Esophagus (tissue), 2 donors: ENCODE measurements at regions not wholly inside any gene's neighbourhood (a gene's known extent, or its start where the extent isn't known, plus 50 kb on each side); places are given as distances from the start of the nearest gene placed in this dataset.

Experiments
- H3K27ac ChIP-seq, 2 donors: one replicate each; pipeline ENCODE4 v1.5.1; 2013; ENCODE audit warnings: low read depth in 2 of 2, mild to moderate bottlenecking in 2 of 2, inconsistent platforms in 1 of 2, low read length in 1 of 2, moderate library complexity in 1 of 2
- H3K27me3 ChIP-seq, 2 donors: one replicate each; pipeline ENCODE4 v1.6.1; 2013; ENCODE audit warnings: low read length in 2 of 2, control low read depth in 1 of 2, mild to moderate bottlenecking in 1 of 2; ENCODE audit not compliant: insufficient read depth in 2 of 2, control insufficient read depth in 1 of 2
- H3K36me3 ChIP-seq, 2 donors: one replicate each; pipeline ENCODE4 v1.6.1; 2013; ENCODE audit warnings: low read length in 1 of 2; ENCODE audit not compliant: control insufficient read depth in 2 of 2, insufficient read depth in 2 of 2
- H3K4me1 ChIP-seq, 2 donors: one replicate each; pipeline ENCODE4 v1.6.1; 2013; ENCODE audit warnings: low read length in 1 of 2; ENCODE audit not compliant: control insufficient read depth in 2 of 2, insufficient read depth in 2 of 2
- H3K4me3 ChIP-seq, 2 donors: one replicate each; pipeline ENCODE4 v1.5.1; 2013; ENCODE audit warnings: low read length in 2 of 2, mild to moderate bottlenecking in 2 of 2, low read depth in 1 of 2, moderate library complexity in 1 of 2
- H3K9me3 ChIP-seq, 2 donors: one replicate each; pipeline ENCODE4 v1.6.1; 2013; ENCODE audit warnings: mild to moderate bottlenecking in 2 of 2, low read depth in 1 of 2, low read length in 1 of 2, moderate library complexity in 1 of 2; ENCODE audit not compliant: control insufficient read depth in 2 of 2, insufficient read depth in 1 of 2
- WGBS, 2 donors: extraction: QIAGEN DNeasy Blood & Tissue Kit; methylation state at CpG; one replicate each; pipeline ENCODE4 v1.1.7; 2013; 5-methylcytosine and 5-hydroxymethylcytosine counted together
- donor health status: healthy with polysubstance abuse.
- donor health status: Bipolar disorder and iron deficiency.

DNA sequence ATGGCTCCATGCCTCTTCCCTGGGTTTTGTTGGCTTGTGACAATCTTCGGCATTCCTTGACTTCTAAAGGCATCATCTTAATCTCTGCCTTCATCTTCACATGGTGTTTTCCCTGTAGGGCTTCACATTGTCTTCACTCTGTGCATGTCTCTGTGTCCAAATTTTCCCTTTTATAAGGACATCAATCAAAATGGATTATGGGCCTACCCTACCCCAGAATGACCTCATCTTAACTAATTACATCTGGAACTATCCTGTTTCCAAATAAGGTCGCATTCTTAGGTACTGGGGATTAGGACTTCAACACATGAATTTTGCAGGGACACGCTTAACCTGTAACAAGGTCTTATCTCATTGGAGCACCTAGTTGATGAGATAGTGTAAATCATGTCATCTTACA is 290.3 kb upstream of the KLF12 start:
- no peaks in the 10 kb centered on the region for H3K4me1 ChIP-seq
- H3K4me3 ChIP-seq = no peak overlapping the region
- no peaks in the 10 kb centered on the region for H3K36me3 ChIP-seq
- H3K27me3 ChIP-seq = no peaks in the 10 kb centered on the region
- H3K9me3 ChIP-seq = no peaks in the 10 kb centered on the region
- no peak overlapping the region for H3K27ac ChIP-seq
- WGBS, 2 donors = 77 to 83% methylated on average over 3 of the region's 3 CpGs

DNA sequence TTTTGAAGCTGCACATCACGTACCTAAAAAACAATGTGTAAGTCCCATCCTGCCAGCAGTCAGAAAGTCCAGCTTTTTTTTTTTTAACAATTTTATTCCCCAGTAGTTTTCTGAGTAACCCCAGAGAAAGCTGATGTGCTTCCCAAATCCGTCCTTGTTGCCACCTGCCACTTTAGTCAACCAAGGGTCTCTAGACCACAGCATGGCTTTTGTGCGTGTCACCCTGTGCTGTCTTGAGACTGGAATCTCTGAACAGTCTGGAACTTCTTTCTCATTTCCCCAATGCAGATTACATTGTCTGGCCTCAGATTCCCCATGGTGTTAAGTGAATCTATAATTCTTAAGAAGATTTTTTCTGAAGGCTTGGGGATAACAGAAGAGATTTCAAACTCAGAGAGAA is 289.2 kb upstream of the KLF12 start:
- Histone ChIP-seq H3K27ac (no peak overlapping the region), H3K27me3 (no peaks in the 10 kb centered on the region), H3K9me3 (no peaks in the 10 kb centered on the region), H3K36me3 (no peaks in the 10 kb centered on the region), H3K4me1 (no peaks in the 10 kb centered on the region), H3K4me3 (no peak overlapping the region)
- WGBS, 2 donors = 81 to 85% methylated on average over 3 of the region's 3 CpGs

DNA sequence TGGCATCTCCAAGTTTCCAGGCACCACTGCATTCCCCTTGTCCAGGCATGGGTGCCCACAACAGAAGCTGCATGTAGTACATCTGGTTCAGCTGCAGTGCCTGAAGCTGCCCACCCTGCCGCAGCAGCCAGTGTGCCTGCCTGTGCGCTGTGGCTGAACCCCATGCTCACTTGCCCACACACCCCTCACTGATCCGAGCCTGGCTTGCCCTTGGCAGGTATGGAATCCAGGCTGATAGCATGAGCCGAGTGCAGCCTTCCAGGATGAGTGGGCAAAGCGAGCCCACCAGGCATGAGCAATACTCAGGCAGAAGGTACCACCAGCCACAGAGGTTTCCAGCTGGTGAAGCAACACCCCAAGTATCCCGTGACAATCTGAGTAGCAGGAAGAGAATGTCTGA is 280.3 kb upstream of the KLF12 start:
- Histone ChIP-seq H3K27ac (no peak overlapping the region), H3K9me3 (peaks cover under 1 to 12% of the 10 kb centered on the region in 2 donors), H3K4me1 (peaks cover 0 to 2% of the 10 kb centered on the region in 2 donors), H3K36me3 (no peaks in the 10 kb centered on the region), H3K27me3 (no peaks in the 10 kb centered on the region), H3K4me3 (no peak overlapping the region)
- WGBS, 2 donors = 77 to 84% methylated on average over 6 of the region's 6 CpGs

DNA sequence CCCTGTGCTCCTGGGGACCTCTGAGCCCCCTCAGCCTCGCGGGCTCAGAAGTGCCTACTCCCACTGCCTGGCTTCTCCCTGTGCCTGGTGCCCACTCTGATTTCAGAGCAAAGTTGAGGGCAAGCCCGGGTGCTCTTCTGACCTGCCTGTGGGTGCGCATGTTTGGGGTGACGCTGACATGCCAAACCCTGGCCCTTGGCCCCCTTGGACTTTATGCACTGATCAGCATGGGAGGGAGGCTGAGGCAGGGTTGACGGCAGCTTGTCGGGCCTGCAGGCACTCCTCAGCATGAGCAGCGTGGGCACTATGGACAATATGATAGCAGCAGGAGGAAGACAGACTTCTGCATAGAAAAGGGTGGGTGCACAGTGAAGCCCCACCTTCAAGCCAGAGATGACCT is 279.3 kb upstream of the KLF12 start:
- 95 to 96% methylated on average over 8 of the region's 8 CpGs for WGBS, 2 donors
- peaks cover 2 to 12% of the 10 kb centered on the region in 2 donors for H3K9me3 ChIP-seq
- peaks cover 0 to 2% of the 10 kb centered on the region in 2 donors for H3K4me1 ChIP-seq
- H3K4me3 ChIP-seq = no peak overlapping the region
- H3K27ac ChIP-seq = no peak overlapping the region
- no peaks in the 10 kb centered on the region for H3K36me3 ChIP-seq
- H3K27me3 ChIP-seq = no peaks in the 10 kb centered on the region

DNA sequence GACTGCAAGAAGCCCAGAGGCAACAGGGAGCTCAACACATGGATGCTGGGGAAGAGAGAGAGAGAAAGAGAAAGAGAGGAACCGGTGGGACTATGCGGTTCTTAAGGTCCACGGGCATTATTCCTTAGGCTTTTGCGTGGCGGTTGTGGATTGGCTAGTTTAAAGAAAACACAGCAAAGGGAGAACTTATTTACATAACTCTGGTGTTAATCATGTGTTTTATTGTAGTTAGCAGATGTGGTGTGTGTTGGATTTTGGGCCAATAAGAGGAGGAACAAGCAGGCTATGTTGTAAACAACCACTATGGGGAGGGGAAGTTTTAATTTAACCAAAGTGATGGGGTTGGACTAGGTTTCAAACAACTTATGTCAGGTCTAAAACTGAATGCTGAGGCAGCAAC is 275.3 kb upstream of the KLF12 start:
- 79 to 85% methylated on average over 5 of the region's 5 CpGs for WGBS, 2 donors
- Histone ChIP-seq H3K4me1 (no peaks in the 10 kb centered on the region), H3K36me3 (no peaks in the 10 kb centered on the region)

DNA sequence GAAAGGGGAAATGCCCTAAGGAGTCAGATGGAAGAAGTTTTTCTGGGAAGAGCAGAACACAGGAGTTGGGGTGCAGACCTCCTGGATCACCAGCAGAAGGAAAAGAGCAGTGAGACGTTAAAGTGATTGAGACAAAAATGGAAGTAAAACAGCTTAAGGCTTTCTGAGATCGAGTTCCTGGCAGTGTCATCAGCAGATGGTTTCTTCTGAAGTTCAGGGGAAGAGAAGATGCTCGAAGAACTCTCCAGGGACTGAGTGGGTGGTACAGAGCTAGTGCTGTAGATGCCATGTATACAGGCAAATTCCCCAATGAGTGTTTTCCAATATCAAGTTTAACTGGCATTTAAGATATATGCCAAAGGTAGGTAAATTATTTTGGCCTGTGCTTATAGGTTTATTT is 272.2 kb upstream of the KLF12 start:
- H3K4me1 ChIP-seq = no peaks in the 10 kb centered on the region
- H3K27ac ChIP-seq = no peak overlapping the region
- H3K36me3 ChIP-seq = no peaks in the 10 kb centered on the region
- H3K9me3 ChIP-seq = peaks cover 0 to 5% of the 10 kb centered on the region in 2 donors
- H3K27me3 ChIP-seq = no peaks in the 10 kb centered on the region
- no peak overlapping the region for H3K4me3 ChIP-seq
- WGBS, 2 donors = 67 to 69% methylated on average over 3 of the region's 3 CpGs

More for the DNA sequence above, 275.3 kb upstream of the KLF12 start:
- Histone ChIP-seq H3K27me3 (no peaks in the 10 kb centered on the region), H3K27ac (no peak overlapping the region), H3K4me3 (no peak overlapping the region), H3K9me3 (peaks cover 2 to 12% of the 10 kb centered on the region in 2 donors)

DNA sequence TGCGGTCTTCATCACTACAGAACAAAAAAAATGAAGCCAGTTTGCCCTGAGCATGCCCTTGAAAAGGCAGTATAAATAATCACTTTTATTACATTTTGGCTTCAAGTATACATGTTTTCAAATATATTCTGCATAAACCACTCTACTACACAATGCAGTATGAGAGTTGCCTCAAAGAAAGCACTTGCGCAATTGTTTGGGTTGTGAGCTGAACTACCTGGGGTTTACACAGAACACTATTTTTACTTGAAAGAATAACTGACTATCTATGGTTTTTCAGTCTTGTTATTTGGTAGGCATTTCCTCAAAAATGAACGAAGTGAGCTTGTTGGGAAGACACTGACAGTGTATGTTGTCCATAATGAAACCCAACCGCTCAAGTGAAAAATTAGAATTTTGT is 264.4 kb upstream of the KLF12 start:
- H3K4me3 ChIP-seq = no peak overlapping the region
- H3K27me3 ChIP-seq = no peaks in the 10 kb centered on the region
- H3K9me3 ChIP-seq = peaks cover 0 to 2% of the 10 kb centered on the region in 2 donors
- WGBS, 2 donors = 90 to 92% methylated on average over 4 of the region's 4 CpGs
- no peak overlapping the region for H3K27ac ChIP-seq
- H3K4me1 ChIP-seq = no peaks in the 10 kb centered on the region
- no peaks in the 10 kb centered on the region for H3K36me3 ChIP-seq

DNA sequence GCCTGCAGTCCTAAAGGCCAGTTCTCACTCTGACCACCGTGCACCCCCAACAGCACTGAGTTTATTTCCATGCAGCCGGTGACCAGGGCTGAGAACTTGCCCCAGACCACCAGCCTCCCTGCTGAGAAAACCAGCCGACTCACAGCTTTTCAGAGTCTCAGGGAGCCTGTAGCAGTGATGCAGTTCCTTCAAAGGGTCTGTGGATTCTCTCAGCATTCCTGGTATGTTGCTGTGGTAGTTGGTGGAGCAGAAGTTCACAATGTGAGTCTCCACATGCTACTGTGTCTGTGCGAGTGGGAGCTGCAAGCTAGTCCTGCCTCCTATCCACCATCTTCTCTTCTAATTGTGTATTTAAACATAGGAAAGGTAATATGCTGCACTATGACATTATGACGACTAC is 254.9 kb upstream of the KLF12 start:
- no peaks in the 10 kb centered on the region for H3K4me1 ChIP-seq
- H3K4me3 ChIP-seq = no peak overlapping the region
- no peak overlapping the region for H3K27ac ChIP-seq
- H3K36me3 ChIP-seq = no peaks in the 10 kb centered on the region
- 72 to 73% methylated on average over 5 of the region's 5 CpGs for WGBS, 2 donors
- H3K9me3 ChIP-seq = peaks cover 0 to 11% of the 10 kb centered on the region in 2 donors
- no peaks in the 10 kb centered on the region for H3K27me3 ChIP-seq

DNA sequence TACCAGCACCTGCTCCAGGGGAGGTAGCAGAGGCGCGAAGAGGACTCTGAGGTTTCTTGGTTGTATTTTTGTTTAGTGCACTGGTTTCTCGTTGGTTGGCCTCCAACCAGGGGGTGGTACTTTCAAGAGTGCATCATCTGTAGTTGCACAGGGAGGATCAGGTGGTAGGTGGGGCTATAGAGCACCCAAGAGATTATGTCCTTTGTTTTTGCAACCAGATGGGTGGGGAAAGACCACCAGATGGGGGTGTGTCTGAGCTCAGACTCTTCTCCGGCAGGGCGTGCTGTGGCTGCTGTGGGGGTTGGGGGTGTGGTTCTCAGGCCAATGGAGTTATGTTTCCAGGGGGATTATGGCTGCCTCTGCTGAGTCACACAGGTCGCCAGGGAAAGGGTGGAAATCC is 254.4 kb upstream of the KLF12 start:
- Histone ChIP-seq H3K27ac (no peak overlapping the region), H3K27me3 (no peaks in the 10 kb centered on the region), H3K9me3 (peaks cover 0 to 11% of the 10 kb centered on the region in 2 donors), H3K4me3 (no peak overlapping the region), H3K4me1 (no peaks in the 10 kb centered on the region), H3K36me3 (no peaks in the 10 kb centered on the region)
- WGBS, 2 donors = 93 to 94% methylated on average over 6 of the region's 6 CpGs

DNA sequence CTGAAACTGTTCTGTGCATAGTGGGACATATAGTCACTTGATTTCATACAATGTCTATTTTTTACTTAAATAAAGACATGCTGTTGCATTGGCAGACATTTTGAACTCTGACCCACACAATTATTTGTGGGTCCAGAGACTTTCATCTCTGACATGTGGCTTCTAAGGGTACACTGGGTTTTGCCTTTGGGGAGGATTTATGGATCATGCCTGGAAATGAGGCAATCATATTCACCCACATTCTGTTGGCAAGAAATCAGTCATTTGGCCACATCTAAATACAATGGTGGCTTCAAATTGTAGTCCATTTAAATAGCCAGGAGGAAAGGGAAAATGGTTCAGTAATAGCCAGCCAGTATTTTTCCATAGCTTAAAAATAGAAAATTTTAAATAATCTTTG is 238.3 kb upstream of the KLF12 start:
- no peak overlapping the region for H3K4me3 ChIP-seq
- no peaks in the 10 kb centered on the region for H3K9me3 ChIP-seq
- no peaks in the 10 kb centered on the region for H3K36me3 ChIP-seq
- H3K27me3 ChIP-seq = no peaks in the 10 kb centered on the region
- H3K27ac ChIP-seq = no peak overlapping the region
- H3K4me1 ChIP-seq = no peaks in the 10 kb centered on the region
